RWPE1 (cell line): ENCODE measurements at regions not wholly inside any gene's neighbourhood (a gene's known extent, or its start where the extent isn't known, plus 50 kb on each side); places are given as distances from the start of the nearest gene placed in this dataset.

ENCODE experiments used
- CTCF ChIA-PET: fragments of 350-600 bp; sonication (Branson Sonifier 250); formaldehyde crosslinking; extraction: SDS; loops from one replicate; lab custom pipeline; 2021; lab: Yijun Ruan, JAX
- POLR2A ChIA-PET: fragments of 400-600 bp; formaldehyde crosslinking; extraction: SDS; loops from one replicate; lab custom pipeline; 2020; ENCODE audit warnings: antibody characterized with exemption; ENCODE audit not compliant: low non-redundant PET; lab: Yijun Ruan, JAX
- DNase-seq: peaks from one replicate; pipeline ENCODE4 v3.0.0; 2012; ENCODE audit warnings: low spot score
- H3K27ac ChIP-seq: fragments of 450-650 bp; 2 replicates; pipeline ENCODE4 v1.5.1; 2017
- TF ChIP-seq, protein P1 (sequence below): fragments of 450-650 bp; conservative IDR thresholded peaks from 2 replicates; pipeline ENCODE4 v1.5.1; 2017; ENCODE audit warnings: low read depth, mild to moderate bottlenecking

DNA sequence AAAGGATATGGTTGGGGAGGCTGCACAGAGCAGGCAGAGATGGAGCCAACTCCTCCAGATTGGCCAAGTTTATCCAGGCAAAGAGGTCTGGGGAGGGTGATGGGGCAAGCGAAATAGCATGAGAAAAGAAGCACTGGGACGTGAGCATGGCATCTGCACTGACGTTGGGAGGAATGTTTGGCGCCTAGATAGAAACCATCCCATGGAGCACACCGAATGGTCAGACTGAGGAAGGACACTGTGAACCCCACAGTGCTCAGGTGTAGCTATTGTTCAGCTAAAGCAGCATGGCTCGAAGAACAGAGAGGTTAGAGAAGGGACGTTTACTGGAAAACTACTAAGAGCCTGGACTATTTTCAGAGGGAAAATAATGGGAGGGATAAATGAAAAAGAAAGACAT, 387.1 kb downstream of the EMP1 start:
- CTCF ChIA-PET: no interaction called here
- no peak for DNase-seq
- POLR2A ChIA-PET: interaction anchor here (0.5 kb wide), 1 partner anchor 65 kb away, joined by 5 read pairs; no protein-coding TSS in a partner anchor
- H3K27ac ChIP-seq: no peak overlapping the region
- TF ChIP-seq, protein P1, sequence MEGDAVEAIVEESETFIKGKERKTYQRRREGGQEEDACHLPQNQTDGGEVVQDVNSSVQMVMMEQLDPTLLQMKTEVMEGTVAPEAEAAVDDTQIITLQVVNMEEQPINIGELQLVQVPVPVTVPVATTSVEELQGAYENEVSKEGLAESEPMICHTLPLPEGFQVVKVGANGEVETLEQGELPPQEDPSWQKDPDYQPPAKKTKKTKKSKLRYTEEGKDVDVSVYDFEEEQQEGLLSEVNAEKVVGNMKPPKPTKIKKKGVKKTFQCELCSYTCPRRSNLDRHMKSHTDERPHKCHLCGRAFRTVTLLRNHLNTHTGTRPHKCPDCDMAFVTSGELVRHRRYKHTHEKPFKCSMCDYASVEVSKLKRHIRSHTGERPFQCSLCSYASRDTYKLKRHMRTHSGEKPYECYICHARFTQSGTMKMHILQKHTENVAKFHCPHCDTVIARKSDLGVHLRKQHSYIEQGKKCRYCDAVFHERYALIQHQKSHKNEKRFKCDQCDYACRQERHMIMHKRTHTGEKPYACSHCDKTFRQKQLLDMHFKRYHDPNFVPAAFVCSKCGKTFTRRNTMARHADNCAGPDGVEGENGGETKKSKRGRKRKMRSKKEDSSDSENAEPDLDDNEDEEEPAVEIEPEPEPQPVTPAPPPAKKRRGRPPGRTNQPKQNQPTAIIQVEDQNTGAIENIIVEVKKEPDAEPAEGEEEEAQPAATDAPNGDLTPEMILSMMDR: no peak

DNA sequence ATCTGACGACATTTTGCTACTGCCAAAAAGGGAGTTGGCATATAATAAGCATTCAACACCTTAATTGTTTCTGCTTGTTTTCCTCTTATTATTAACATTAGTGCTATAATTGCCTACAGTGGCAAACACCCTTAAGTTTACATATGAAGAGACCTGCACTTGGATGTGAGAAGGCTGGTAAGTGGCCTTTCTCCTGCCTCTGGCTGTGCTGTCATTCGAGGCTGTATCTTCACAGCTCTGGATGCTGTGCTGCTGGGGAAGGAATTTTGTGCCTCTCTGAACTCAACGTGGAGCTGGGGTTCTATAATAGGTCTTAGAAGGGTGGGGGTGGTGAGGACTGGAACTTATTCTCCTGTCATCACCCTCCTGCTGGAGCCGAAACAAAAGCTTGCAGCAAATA, 385.9 kb downstream of the EMP1 start:
- ChIA-PET CTCF (no interaction called here), POLR2A (no interaction called here)
- H3K27ac ChIP-seq: no peak overlapping the region
- DNase-seq: no peak
- TF ChIP-seq, protein P1: no peak

DNA sequence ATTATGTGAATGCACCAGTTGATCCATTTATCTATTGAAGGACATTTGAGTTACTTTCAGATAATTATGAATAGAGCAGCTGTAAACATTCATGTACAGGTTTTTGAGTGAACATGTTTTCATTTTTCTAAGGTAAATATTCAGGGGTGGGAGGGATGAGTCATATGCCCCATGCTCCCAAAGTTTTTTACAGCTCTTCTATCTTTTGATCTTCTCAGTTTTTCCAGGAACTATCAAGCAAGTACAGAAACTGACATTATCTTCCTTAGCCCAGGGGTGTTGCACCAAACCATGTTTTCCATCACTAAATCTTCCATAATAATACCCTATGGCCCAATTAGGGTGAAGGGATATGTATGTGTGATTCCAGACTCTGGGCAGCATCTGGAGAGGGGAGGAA, 384.5 kb downstream of the EMP1 start:
- ChIA-PET POLR2A (no interaction called here), CTCF (no interaction called here)
- DNase-seq: no peak
- TF ChIP-seq, protein P1: no peak
- no peak overlapping the region for H3K27ac ChIP-seq

DNA sequence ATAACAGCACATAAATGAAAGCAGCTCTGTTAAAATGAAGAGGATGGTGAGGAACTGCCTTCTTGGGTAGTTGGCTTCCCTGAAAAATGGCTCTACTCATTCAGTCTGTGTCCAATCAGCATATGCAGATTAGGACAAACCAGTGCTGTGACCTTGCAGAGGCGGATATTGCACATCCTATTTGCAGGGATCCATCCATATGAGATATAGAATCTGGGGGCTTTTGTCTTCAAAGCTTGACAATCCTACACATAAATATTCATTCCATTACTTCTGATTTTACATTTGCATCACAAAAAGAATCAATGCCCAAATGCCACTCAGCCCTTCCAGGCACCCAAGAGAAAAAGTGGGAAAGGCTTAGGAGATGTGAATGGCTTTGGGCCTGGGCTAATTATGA, 383.7 kb downstream of the EMP1 start:
- TF ChIP-seq, protein P1: no peak
- no peak overlapping the region for H3K27ac ChIP-seq
- ChIA-PET POLR2A (no interaction called here), CTCF (no interaction called here)
- DNase-seq: no peak

DNA sequence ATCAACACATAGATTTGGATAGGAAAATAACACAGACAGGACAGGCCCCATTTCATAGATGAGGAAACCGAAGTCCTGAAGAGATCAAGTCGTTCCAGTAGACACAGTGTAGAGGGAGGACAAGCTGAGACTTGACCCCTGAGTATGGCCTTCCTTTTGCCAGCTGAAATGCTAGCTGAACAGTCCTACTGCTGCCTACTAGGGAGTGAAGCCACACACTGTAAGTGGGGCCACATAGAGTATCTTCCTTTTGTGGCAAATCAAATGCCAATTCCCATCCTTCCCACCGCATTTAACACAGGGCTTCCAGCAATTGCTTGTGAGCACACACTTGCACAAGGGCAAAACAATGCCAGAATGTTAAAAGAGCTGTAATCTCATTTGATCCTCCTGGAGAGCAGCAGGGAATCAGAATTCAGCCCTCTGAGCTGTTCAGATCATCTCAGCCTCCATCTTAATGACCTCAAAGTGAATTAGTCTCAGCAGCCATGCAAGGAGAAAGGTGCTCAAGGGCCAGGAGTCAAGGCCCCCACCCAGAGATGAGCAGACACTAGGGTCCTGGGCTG, 380.5 kb downstream of the EMP1 start:
- TF ChIP-seq, protein P1: no peak
- ChIA-PET CTCF (interaction anchor here (0.6 kb wide), 1 partner anchor 1635 kb away, joined by 6 read pairs; no protein-coding TSS in a partner anchor), POLR2A (no interaction called here)
- H3K27ac ChIP-seq: no peak overlapping the region
- no peak for DNase-seq

DNA sequence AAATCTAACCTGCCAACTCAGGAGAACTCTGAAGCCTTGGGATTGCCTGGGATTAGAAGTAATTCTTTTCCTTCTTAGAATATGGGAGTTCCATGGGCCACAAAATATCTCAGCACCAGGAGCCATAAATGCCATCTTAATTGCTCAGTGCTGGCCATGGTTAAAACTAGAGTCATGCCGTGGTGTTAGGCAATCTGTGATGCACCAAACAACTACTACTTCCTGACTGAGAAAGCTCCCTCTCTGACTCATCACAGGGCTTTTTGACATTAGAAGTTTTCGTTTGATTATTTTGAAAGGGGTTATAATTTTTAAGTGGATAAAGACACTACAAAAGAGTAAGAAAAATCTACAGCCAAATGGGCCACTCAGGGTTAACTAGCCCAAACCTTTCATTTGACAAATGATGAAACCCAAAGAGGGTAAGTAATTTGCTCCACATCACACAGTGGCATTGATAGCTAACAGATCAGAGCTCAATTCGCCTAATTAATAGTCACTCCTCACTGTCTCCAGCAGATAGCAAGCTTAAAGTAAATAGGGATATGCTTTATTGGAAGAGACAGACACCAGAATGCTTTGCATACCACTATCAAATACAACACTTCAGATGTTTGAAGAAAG, 377.3 kb downstream of the EMP1 start:
- no peak overlapping the region for H3K27ac ChIP-seq
- peak; percentile 57 for DNase-seq
- ChIA-PET CTCF (interaction anchor here (1.0 kb wide), 1 partner anchor 40 kb away, joined by 3 read pairs; no protein-coding TSS in a partner anchor), POLR2A (no interaction called here)
- TF ChIP-seq, protein P1: no peak
